PC-3 (cell line): ENCODE measurements at regions not wholly inside any gene's neighbourhood (a gene's known extent, or its start where the extent isn't known, plus 50 kb on each side); places are given as distances from the start of the nearest gene placed in this dataset.

Experiments
- ATAC-seq: fragments of 200-7000 bp; cut with Tn5 transposase; 2 replicates; pipeline ENCODE4 v1.9.1; 2020; ENCODE audit warnings: mild to moderate bottlenecking, moderate library complexity
- BruUV-seq: library from RNA; stranded (reverse); fragments of 400-500 nt; replicated peaks from 2 replicates; lab custom pipeline; 2021; lab: Mats Ljungman, UMichigan
- CTCF ChIA-PET: fragments of 300-600 bp; sonication (Branson Sonifier 250); formaldehyde crosslinking; loops from one replicate; lab custom pipeline; 2022; ENCODE audit warnings: antibody characterized with exemption; lab: Charles Lee
- POLR2A ChIA-PET: fragments of 300-600 bp; sonication (Branson Sonifier 250); formaldehyde crosslinking; loops from one replicate; lab custom pipeline; 2022; ENCODE audit warnings: antibody characterized with exemption; ENCODE audit not compliant: unreplicated experiment; lab: Charles Lee
- DNase-seq: peaks from one replicate; pipeline ENCODE4 v3.0.0-alpha.2; 2015
- H2AFZ ChIP-seq: fragments of 300-600 bp; sonication (generic); 2 replicates; pipeline ENCODE4 v1.6.0; 2016; ENCODE audit warnings: antibody characterized with exemption, low read length
- H3F3A ChIP-seq: fragments of 300-600 bp; sonication (generic); one replicate; pipeline ENCODE4 v1.6.0; 2017; ENCODE audit warnings: antibody characterized with exemption, low read length, control low read depth, mild to moderate bottlenecking; ENCODE audit not compliant: unreplicated experiment
- H3K27ac ChIP-seq: fragments of 300-600 bp; sonication (generic); 2 replicates; pipeline ENCODE4 v1.5.1; 2016; ENCODE audit warnings: mild to moderate bottlenecking, low read length
- H3K27me3 ChIP-seq: fragments of 300-600 bp; sonication (generic); 2 replicates; pipeline ENCODE4 v1.6.1; 2016; ENCODE audit warnings: low read length, mixed read lengths
- H3K36me3 ChIP-seq: fragments of 300-600 bp; sonication (generic); 2 replicates; pipeline ENCODE4 v1.6.1; 2016; ENCODE audit warnings: low read depth, mixed run types, low read length, mixed read lengths
- H3K4me1 ChIP-seq: fragments of 300-600 bp; sonication (generic); 2 replicates; pipeline ENCODE4 v1.5.1; 2016; ENCODE audit warnings: low read length; ENCODE audit not compliant: insufficient read depth
- H3K4me2 ChIP-seq: fragments of 300-600 bp; sonication (generic); 2 replicates; pipeline ENCODE4 v1.6.0; 2016; ENCODE audit warnings: low read length
- H3K4me3 ChIP-seq: fragments of 300-600 bp; sonication (generic); 2 replicates; pipeline ENCODE4 v1.5.1; 2016; ENCODE audit warnings: mild to moderate bottlenecking, low read length, mixed read lengths
- H3K79me2 ChIP-seq: fragments of 300-600 bp; sonication (generic); 2 replicates; pipeline ENCODE4 v1.6.1; 2017; ENCODE audit warnings: low read length, mixed read lengths
- H3K9ac ChIP-seq: fragments of 300-600 bp; sonication (generic); 2 replicates; pipeline ENCODE4 v1.6.0; 2016; ENCODE audit warnings: mild to moderate bottlenecking, low read length
- H3K9me2 ChIP-seq: fragments of 300-600 bp; sonication (generic); replicated peaks from 2 replicates; pipeline ENCODE4 v1.6.1; 2016; ENCODE audit warnings: mixed run types, low read length, mixed read lengths
- H3K9me3 ChIP-seq: fragments of 300-600 bp; sonication (generic); 2 replicates; pipeline ENCODE4 v1.6.1; 2016; ENCODE audit warnings: low read length, mixed read lengths
- H4K20me1 ChIP-seq: fragments of 300-600 bp; sonication (generic); 2 replicates; pipeline ENCODE4 v1.6.1; 2016; ENCODE audit warnings: low read length, mixed read lengths
- EZH2 ChIP-seq: fragments of 300-600 bp; sonication (generic); IDR thresholded peaks from one replicate; pipeline ENCODE4 v1.6.1; 2017; ENCODE audit warnings: antibody characterized with exemption, mild to moderate bottlenecking, low read length; ENCODE audit not compliant: unreplicated experiment
- EZH2phosphoT487 ChIP-seq: fragments of 300-600 bp; sonication (generic); IDR thresholded peaks from 2 replicates; pipeline ENCODE4 v1.6.1; 2018; ENCODE audit warnings: mild to moderate bottlenecking, antibody characterized with exemption, low read length, borderline replicate concordance
- intact Hi-C: fragments of 100-400 bp; cut with micrococcal nuclease; formaldehyde crosslinking; loops from 2 replicates; pipeline ENCODE4 v1.9.0; 2023
- TF ChIP-seq, protein P1 (sequence below): fragments of 300-600 bp; sonication (generic); conservative IDR thresholded peaks from 2 replicates; pipeline ENCODE4 v1.5.1; 2017; ENCODE audit warnings: antibody characterized with exemption, low read depth, mild to moderate bottlenecking, low read length

DNA sequence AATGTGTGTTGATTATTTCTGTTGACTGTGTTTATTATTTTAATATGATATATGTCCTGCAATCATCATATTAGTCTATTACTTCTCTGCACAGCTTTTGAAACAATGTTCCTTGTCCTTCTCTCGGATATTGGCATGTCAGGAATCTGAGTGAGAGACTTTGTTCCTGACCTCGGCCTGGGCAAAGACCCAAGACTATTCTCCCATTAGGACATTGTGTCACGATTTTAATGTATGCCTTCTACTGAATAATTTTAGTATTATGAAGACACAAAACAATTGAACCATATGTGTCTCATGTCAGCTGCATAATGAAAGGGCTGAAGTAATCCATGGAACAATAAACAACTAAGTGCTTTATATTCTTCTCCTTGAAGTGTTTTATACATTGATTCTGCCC lies 580.8 kb upstream of the TENM3 start:
- no peaks in the 10 kb centered on the region for H3K4me1 ChIP-seq
- no peaks in the 10 kb centered on the region for H3K79me2 ChIP-seq
- no peak overlapping the region for H3K27ac ChIP-seq
- H4K20me1 ChIP-seq, result no peaks in the 10 kb centered on the region
- intact Hi-C loops, result no loop called here
- H3K9ac ChIP-seq, result no peak overlapping the region
- H3K4me3 ChIP-seq, result no peak overlapping the region
- no TSS peak for BruUV-seq
- no peaks in the 10 kb centered on the region for H3K36me3 ChIP-seq
- H3K9me3 ChIP-seq, result no peaks in the 10 kb centered on the region
- no peaks in the 10 kb centered on the region for H3K9me2 ChIP-seq
- CTCF ChIA-PET, result no interaction called here
- no peaks in the 10 kb centered on the region for H3K27me3 ChIP-seq
- TF ChIP-seq, protein P1, sequence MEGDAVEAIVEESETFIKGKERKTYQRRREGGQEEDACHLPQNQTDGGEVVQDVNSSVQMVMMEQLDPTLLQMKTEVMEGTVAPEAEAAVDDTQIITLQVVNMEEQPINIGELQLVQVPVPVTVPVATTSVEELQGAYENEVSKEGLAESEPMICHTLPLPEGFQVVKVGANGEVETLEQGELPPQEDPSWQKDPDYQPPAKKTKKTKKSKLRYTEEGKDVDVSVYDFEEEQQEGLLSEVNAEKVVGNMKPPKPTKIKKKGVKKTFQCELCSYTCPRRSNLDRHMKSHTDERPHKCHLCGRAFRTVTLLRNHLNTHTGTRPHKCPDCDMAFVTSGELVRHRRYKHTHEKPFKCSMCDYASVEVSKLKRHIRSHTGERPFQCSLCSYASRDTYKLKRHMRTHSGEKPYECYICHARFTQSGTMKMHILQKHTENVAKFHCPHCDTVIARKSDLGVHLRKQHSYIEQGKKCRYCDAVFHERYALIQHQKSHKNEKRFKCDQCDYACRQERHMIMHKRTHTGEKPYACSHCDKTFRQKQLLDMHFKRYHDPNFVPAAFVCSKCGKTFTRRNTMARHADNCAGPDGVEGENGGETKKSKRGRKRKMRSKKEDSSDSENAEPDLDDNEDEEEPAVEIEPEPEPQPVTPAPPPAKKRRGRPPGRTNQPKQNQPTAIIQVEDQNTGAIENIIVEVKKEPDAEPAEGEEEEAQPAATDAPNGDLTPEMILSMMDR, result no peak
- TF ChIP-seq EZH2 (no peak), EZH2phosphoT487 (no peak)
- POLR2A ChIA-PET, result no interaction called here
- H3K4me2 ChIP-seq, result no peak overlapping the region
- no peak for ATAC-seq
- DNase-seq, result no peak
- no peaks in the 10 kb centered on the region for H3F3A ChIP-seq
- H2AFZ ChIP-seq, result no peak overlapping the region

DNA sequence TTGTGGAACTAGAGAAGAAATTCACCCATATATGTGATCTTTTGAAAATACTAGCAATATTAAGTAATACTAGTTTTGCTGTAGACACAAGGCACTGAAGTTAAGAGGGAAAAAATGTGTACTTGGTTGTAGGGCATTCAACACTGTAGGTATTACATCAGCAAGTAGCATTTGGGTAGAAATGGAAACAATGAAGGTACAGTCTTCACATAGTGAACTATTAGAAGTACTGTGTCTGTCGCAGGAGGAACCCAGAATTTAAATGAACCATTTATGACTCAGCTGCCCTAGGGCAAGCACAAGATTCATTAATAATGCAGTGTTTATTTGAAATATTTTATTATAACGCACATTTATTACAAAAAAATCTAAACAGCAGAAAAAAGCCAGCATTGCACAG lies 572.7 kb upstream of the TENM3 start:
- no peaks in the 10 kb centered on the region for H3K79me2 ChIP-seq
- H3F3A ChIP-seq, result no peaks in the 10 kb centered on the region
- H3K4me2 ChIP-seq, result no peak overlapping the region
- DNase-seq, result no peak
- H2AFZ ChIP-seq, result no peak overlapping the region
- H3K27me3 ChIP-seq, result no peaks in the 10 kb centered on the region
- H3K27ac ChIP-seq, result no peak overlapping the region
- TF ChIP-seq, protein P1, result no peak
- TF ChIP-seq EZH2phosphoT487, result no peak
- TF ChIP-seq EZH2, result no peak
- no peaks in the 10 kb centered on the region for H4K20me1 ChIP-seq
- H3K9me2 ChIP-seq, result no peaks in the 10 kb centered on the region
- no peaks in the 10 kb centered on the region for H3K9me3 ChIP-seq
- no peak overlapping the region for H3K9ac ChIP-seq
- no TSS peak for BruUV-seq
- no peaks in the 10 kb centered on the region for H3K36me3 ChIP-seq
- no peaks in the 10 kb centered on the region for H3K4me1 ChIP-seq
- ATAC-seq, result no peak
- ChIA-PET POLR2A (no interaction called here), CTCF (no interaction called here)
- no peak overlapping the region for H3K4me3 ChIP-seq
- intact Hi-C loops, result no loop called here

- H3K27me3 ChIP-seq, result no peaks in the 10 kb centered on the region
- no peak overlapping the region for H3K27ac ChIP-seq
- no peaks in the 10 kb centered on the region for H3K9me2 ChIP-seq
- H3K9me3 ChIP-seq, result no peaks in the 10 kb centered on the region
- no peak overlapping the region for H3K9ac ChIP-seq
- H3K4me3 ChIP-seq, result no peak overlapping the region
- DNase-seq (no peak), ATAC-seq (no peak)
- no peak overlapping the region for H3K4me2 ChIP-seq
- TF ChIP-seq EZH2phosphoT487 (no peak), EZH2 (no peak)
- TF ChIP-seq, protein P1, result no peak
- ChIA-PET CTCF (no interaction called here), POLR2A (no interaction called here)
- no peaks in the 10 kb centered on the region for H3K79me2 ChIP-seq
- H2AFZ ChIP-seq, result no peak overlapping the region
- H3K4me1 ChIP-seq, result no peaks in the 10 kb centered on the region
- H3F3A ChIP-seq, result no peaks in the 10 kb centered on the region
- intact Hi-C loops, result no loop called here
- H4K20me1 ChIP-seq, result no peaks in the 10 kb centered on the region
- no TSS peak for BruUV-seq
- no peaks in the 10 kb centered on the region for H3K36me3 ChIP-seq
Observed at GRCh38 chr4:181671672-181672071, 571.5 kb upstream of the TENM3 start.
